ENCODE measurements at regions not wholly inside any gene's neighbourhood (a gene's known extent, or its start where the extent isn't known, plus 50 kb on each side); places are given as distances from the start of the nearest gene placed in this dataset.

DNA sequence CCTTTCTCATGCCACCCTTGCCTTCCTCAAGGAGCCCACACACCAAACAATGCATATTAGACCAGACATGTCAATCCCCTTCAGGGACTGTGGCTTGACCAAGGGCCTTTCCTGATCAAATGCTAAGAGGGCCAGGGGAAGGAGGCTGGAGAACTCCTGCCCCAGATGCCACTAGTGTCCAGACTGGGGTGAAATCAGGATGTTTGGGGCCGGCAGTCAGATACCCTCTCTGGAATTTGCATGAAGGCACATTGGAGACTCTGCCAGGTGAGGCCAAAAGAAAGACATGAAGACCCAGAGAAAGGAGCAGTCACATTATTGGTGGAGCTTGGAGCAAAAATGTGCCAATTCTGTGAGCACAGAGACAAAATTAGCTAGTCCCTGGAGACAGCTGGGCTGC, 154.1 kb downstream of the TLE3 start:
- Mint-ChIP-seq H3K4me3 (no peak overlapping the region), H3K27ac (no peak overlapping the region), H3K36me3 (no peaks in the 10 kb centered on the region), H3K27me3 (ENCODE audit: low read depth in 2 of 2) (peaks cover 0 to 7% of the 10 kb centered on the region in 2 donors), H3K9me3 (no peaks in the 10 kb centered on the region), H3K4me1 (no peaks in the 10 kb centered on the region)
- no peaks in the 10 kb centered on the region for H3K4me1 ChIP-seq (ENCODE audit: control insufficient read depth, insufficient read depth, low read length)
- intact Hi-C loops (cut with micrococcal nuclease): no loop called here
- H3K9me3 ChIP-seq (ENCODE audit: control insufficient read depth, insufficient read depth, low read length): no peaks in the 10 kb centered on the region
- no peak for DNase-seq
- no peaks in the 10 kb centered on the region for H3K27me3 ChIP-seq (ENCODE audit: control insufficient read depth, insufficient read depth, low read length)
- WGBS (ENCODE audit: insufficient coverage): 85% methylated on average over 1 of the region's 1 CpG
- no peak overlapping the region for H3K4me3 ChIP-seq (ENCODE audit: low read length)
- H3K27ac ChIP-seq (ENCODE audit: low read length): no peak overlapping the region
- H3K36me3 ChIP-seq (ENCODE audit: control insufficient read depth, insufficient read depth, low read length): no peaks in the 10 kb centered on the region
- TF ChIP-seq, protein P1, sequence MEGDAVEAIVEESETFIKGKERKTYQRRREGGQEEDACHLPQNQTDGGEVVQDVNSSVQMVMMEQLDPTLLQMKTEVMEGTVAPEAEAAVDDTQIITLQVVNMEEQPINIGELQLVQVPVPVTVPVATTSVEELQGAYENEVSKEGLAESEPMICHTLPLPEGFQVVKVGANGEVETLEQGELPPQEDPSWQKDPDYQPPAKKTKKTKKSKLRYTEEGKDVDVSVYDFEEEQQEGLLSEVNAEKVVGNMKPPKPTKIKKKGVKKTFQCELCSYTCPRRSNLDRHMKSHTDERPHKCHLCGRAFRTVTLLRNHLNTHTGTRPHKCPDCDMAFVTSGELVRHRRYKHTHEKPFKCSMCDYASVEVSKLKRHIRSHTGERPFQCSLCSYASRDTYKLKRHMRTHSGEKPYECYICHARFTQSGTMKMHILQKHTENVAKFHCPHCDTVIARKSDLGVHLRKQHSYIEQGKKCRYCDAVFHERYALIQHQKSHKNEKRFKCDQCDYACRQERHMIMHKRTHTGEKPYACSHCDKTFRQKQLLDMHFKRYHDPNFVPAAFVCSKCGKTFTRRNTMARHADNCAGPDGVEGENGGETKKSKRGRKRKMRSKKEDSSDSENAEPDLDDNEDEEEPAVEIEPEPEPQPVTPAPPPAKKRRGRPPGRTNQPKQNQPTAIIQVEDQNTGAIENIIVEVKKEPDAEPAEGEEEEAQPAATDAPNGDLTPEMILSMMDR (IDR thresholded peaks at IDR 0.05): no peak
- ATAC-seq: no peak

DNA sequence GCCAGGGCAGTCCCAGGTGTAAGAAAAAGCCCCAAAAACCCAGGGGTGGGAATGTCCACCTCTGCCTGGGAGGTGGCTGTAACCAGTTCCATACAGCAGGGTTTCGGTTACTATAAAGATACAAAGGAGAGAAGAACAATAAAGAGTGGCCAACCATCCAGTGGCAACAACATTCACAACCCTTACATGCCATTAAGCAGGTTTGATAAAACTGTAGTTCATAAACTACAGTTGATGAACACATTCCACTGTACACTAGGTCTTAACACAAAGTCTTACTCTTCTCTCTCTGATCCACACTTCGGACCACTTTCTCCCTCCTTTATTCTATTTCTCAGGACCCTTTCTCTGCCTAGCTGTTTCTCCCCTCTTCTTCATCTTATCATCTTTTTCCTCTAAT, 152.0 kb downstream of the TLE3 start:
- H3K4me3 Mint-ChIP-seq: no peak overlapping the region
- H3K4me1 Mint-ChIP-seq: no peaks in the 10 kb centered on the region
- H3K9me3 Mint-ChIP-seq: no peaks in the 10 kb centered on the region
- DNase-seq (no peak), ATAC-seq (no peak)
- H3K36me3 Mint-ChIP-seq: no peaks in the 10 kb centered on the region
- Histone ChIP-seq H3K27me3 (ENCODE audit: control insufficient read depth, insufficient read depth, low read length) (no peaks in the 10 kb centered on the region), H3K4me1 (ENCODE audit: control insufficient read depth, insufficient read depth, low read length) (no peaks in the 10 kb centered on the region), H3K36me3 (ENCODE audit: control insufficient read depth, insufficient read depth, low read length) (no peaks in the 10 kb centered on the region), H3K9me3 (ENCODE audit: control insufficient read depth, insufficient read depth, low read length) (no peaks in the 10 kb centered on the region), H3K4me3 (ENCODE audit: low read length) (no peak overlapping the region), H3K27ac (ENCODE audit: low read length) (no peak overlapping the region)
- intact Hi-C loops (cut with micrococcal nuclease): no loop called here
- H3K27ac Mint-ChIP-seq: no peak overlapping the region
- WGBS (ENCODE audit: insufficient coverage): 100% methylated on average over 1 of the region's 2 CpGs
- TF ChIP-seq, protein P1 (IDR thresholded peaks at IDR 0.05): no peak
- H3K27me3 Mint-ChIP-seq (ENCODE audit: low read depth in 2 of 2): peaks cover 2 to 7% of the 10 kb centered on the region in 2 donors

- TF ChIP-seq, protein P1 (IDR thresholded peaks at IDR 0.05): no peak
- Histone ChIP-seq H3K36me3 (ENCODE audit: control insufficient read depth, insufficient read depth, low read length) (no peaks in the 10 kb centered on the region), H3K4me3 (ENCODE audit: low read length) (no peak overlapping the region), H3K27ac (ENCODE audit: low read length) (no peak overlapping the region), H3K27me3 (ENCODE audit: control insufficient read depth, insufficient read depth, low read length) (no peaks in the 10 kb centered on the region), H3K4me1 (ENCODE audit: control insufficient read depth, insufficient read depth, low read length) (no peaks in the 10 kb centered on the region), H3K9me3 (ENCODE audit: control insufficient read depth, insufficient read depth, low read length) (no peaks in the 10 kb centered on the region)
- ATAC-seq (no peak), DNase-seq (no peak)
- H3K4me1 Mint-ChIP-seq: no peaks in the 10 kb centered on the region
- H3K36me3 Mint-ChIP-seq: no peaks in the 10 kb centered on the region
- intact Hi-C loops (cut with micrococcal nuclease): no loop called here
- no peak overlapping the region for H3K27ac Mint-ChIP-seq
- 90% methylated on average over 4 of the region's 4 CpGs for WGBS (ENCODE audit: insufficient coverage)
- H3K27me3 Mint-ChIP-seq (ENCODE audit: low read depth in 2 of 2): peaks cover 2 to 7% of the 10 kb centered on the region in 2 donors
- no peaks in the 10 kb centered on the region for H3K9me3 Mint-ChIP-seq
- no peak overlapping the region for H3K4me3 Mint-ChIP-seq
These were observed 150.8 kb downstream of the TLE3 start for GRCh38 chr15:69946870-69947269.

DNA sequence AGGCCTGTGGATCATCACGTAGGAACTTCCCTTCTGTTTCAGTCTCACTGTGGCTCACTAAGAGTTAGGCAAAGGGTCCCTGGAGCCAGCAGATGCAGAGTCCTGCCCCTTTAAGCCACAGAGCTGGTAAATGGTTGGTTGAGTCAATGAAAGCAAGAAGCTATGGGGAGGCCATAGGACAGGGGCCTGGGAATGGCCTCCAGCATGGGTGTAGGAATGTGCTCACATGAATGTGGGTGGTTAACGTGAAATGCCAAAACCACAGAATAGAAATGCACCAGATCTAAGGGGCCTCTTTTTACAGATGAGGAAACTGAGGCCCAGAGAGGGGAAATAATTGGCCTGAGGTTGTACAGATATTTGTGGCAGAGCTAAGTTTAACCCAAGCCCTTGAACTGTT, 150.3 kb downstream of the TLE3 start:
- Histone ChIP-seq H3K27me3 (ENCODE audit: control insufficient read depth, insufficient read depth, low read length) (no peaks in the 10 kb centered on the region), H3K36me3 (ENCODE audit: control insufficient read depth, insufficient read depth, low read length) (no peaks in the 10 kb centered on the region), H3K9me3 (ENCODE audit: control insufficient read depth, insufficient read depth, low read length) (no peaks in the 10 kb centered on the region), H3K27ac (ENCODE audit: low read length) (no peak overlapping the region), H3K4me1 (ENCODE audit: control insufficient read depth, insufficient read depth, low read length) (no peaks in the 10 kb centered on the region), H3K4me3 (ENCODE audit: low read length) (no peak overlapping the region)
- Mint-ChIP-seq H3K4me1 (no peaks in the 10 kb centered on the region), H3K27me3 (ENCODE audit: low read depth in 2 of 2) (peaks cover 2 to 7% of the 10 kb centered on the region in 2 donors), H3K27ac (no peak overlapping the region), H3K9me3 (no peaks in the 10 kb centered on the region), H3K4me3 (no peak overlapping the region), H3K36me3 (no peaks in the 10 kb centered on the region)
- DNase-seq (no peak), ATAC-seq (no peak)
- intact Hi-C loops (cut with micrococcal nuclease): no loop called here
- TF ChIP-seq, protein P1 (IDR thresholded peaks at IDR 0.05): no peak
- 93% methylated on average over 2 of the region's 2 CpGs for WGBS (ENCODE audit: insufficient coverage)
